ENCODE measurements at regions not wholly inside any gene's neighbourhood (a gene's known extent, or its start where the extent isn't known, plus 50 kb on each side); places are given as distances from the start of the nearest gene placed in this dataset.

DNA sequence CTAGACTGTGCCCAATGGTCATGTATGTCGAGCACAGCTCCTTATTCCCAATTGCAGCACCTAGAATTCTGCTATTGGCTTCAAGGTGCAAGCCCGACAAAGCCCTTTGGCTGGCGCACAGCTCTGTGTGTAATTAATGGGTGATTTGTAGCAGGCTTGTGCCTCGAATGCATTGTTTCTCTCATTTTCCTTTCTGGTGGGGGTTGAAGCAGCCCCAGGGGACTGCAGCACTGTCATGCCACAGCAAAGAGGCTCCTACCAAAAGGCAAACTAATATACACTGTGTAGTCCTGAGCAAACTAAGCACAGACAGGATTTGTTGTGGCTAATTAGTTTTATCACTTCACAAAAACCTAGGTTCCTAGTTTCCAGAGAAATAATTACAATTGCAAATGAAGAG is 898.7 kb downstream of the UQCRFS1 start:
- H3K4me3 ChIP-seq = no peak overlapping the region
- DNase-seq (ENCODE audit: low read depth, low spot score) (no peak), ATAC-seq (no peak), FAIRE-seq (no peak)
- BruUV-seq (replicated peaks) = no TSS peak
- no peak overlapping the region for H2AFZ ChIP-seq (ENCODE audit: control insufficient read depth, low read depth, low read length)
- H3K9me3 ChIP-seq (replicated peaks; ENCODE audit: control insufficient read depth, insufficient read depth, low read length) = no peaks in the 10 kb centered on the region; the same call in 2 of the 3 replicates
- no peaks in the 10 kb centered on the region for H3K36me3 ChIP-seq (ENCODE audit: control insufficient read depth in 2 of 2, insufficient read depth in 2 of 2, low read length in 1 of 2)
- no peak overlapping the region for H3K4me2 ChIP-seq (ENCODE audit: control insufficient read depth, insufficient read depth)
- POLR2A ChIA-PET = no interaction called here
- no peaks in the 10 kb centered on the region for H3K27me3 ChIP-seq (replicated peaks in 1 of 2; ENCODE audit: control insufficient read depth in 2 of 2, insufficient read depth in 2 of 2, low read length in 1 of 2)
- no peak overlapping the region for H3K9ac ChIP-seq (ENCODE audit: control insufficient read depth, insufficient read depth, low read length)
- H3K27ac ChIP-seq (ENCODE audit: control insufficient read depth, insufficient read depth) = no peak overlapping the region
- CTCF ChIA-PET = interaction anchor here (1.9 kb wide), 1 partner anchor 341 kb away, joined by 5 read pairs; no protein-coding TSS in a partner anchor
- H4K20me1 ChIP-seq (ENCODE audit: control insufficient read depth, insufficient read depth) = no peaks in the 10 kb centered on the region
- RAD21 ChIA-PET (ENCODE audit: unreplicated experiment) = no interaction called here
- no peaks in the 10 kb centered on the region for H3K79me2 ChIP-seq (ENCODE audit: control insufficient read depth, insufficient read depth, low read length)
- no peak for TF ChIP-seq POLR2AphosphoS2 (IDR thresholded peaks at IDR 0.05; ENCODE audit: low read depth, low read length)
- TF ChIP-seq, protein P1, sequence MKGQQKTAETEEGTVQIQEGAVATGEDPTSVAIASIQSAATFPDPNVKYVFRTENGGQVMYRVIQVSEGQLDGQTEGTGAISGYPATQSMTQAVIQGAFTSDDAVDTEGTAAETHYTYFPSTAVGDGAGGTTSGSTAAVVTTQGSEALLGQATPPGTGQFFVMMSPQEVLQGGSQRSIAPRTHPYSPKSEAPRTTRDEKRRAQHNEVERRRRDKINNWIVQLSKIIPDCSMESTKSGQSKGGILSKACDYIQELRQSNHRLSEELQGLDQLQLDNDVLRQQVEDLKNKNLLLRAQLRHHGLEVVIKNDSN (IDR thresholded peaks at IDR 0.05; ENCODE audit: borderline replicate concordance, extremely low read length, insufficient read depth, low read depth, low read length) = no peak
- TF ChIP-seq GATAD2B (conservative IDR thresholded peaks at IDR 0.05; ENCODE audit: low read depth) = no peak
- TF ChIP-seq, protein P2, sequence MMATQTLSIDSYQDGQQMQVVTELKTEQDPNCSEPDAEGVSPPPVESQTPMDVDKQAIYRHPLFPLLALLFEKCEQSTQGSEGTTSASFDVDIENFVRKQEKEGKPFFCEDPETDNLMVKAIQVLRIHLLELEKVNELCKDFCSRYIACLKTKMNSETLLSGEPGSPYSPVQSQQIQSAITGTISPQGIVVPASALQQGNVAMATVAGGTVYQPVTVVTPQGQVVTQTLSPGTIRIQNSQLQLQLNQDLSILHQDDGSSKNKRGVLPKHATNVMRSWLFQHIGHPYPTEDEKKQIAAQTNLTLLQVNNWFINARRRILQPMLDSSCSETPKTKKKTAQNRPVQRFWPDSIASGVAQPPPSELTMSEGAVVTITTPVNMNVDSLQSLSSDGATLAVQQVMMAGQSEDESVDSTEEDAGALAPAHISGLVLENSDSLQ (IDR thresholded peaks at IDR 0.05) = no peak
- TF ChIP-seq, protein P3, sequence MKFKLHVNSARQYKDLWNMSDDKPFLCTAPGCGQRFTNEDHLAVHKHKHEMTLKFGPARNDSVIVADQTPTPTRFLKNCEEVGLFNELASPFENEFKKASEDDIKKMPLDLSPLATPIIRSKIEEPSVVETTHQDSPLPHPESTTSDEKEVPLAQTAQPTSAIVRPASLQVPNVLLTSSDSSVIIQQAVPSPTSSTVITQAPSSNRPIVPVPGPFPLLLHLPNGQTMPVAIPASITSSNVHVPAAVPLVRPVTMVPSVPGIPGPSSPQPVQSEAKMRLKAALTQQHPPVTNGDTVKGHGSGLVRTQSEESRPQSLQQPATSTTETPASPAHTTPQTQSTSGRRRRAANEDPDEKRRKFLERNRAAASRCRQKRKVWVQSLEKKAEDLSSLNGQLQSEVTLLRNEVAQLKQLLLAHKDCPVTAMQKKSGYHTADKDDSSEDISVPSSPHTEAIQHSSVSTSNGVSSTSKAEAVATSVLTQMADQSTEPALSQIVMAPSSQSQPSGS (IDR thresholded peaks at IDR 0.05; ENCODE audit: low read length) = no peak
- no peak for TF ChIP-seq JUND (IDR thresholded peaks at IDR 0.05; ENCODE audit: low read depth, low read length)
- TF ChIP-seq MEF2B (IDR thresholded peaks at IDR 0.05; ENCODE audit: partially characterized antibody, poor library complexity, severe bottlenecking) = no peak
- no peak for TF ChIP-seq STAT3 (IDR thresholded peaks at IDR 0.05; ENCODE audit: low read depth, low read length)
- TF ChIP-seq CREM (IDR thresholded peaks at IDR 0.05; ENCODE audit: low read depth) = no peak
- no peak for TF ChIP-seq ZNF207 (IDR thresholded peaks at IDR 0.05; ENCODE audit: borderline replicate concordance)
- TF ChIP-seq SMAD5 (IDR thresholded peaks at IDR 0.05; ENCODE audit: low read depth) = no peak
- TF ChIP-seq, protein P4, sequence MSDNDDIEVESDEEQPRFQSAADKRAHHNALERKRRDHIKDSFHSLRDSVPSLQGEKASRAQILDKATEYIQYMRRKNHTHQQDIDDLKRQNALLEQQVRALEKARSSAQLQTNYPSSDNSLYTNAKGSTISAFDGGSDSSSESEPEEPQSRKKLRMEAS (IDR thresholded peaks at IDR 0.05; ENCODE audit: low read depth, low read length) = no peak
- TF ChIP-seq FOXM1 (IDR thresholded peaks at IDR 0.05; ENCODE audit: low read depth, low read length) = no peak
- no peak for TF ChIP-seq TARDBP (IDR thresholded peaks at IDR 0.05; ENCODE audit: borderline replicate concordance)
- in situ Hi-C loops (cut with MboI) (no loop called here), intact Hi-C loops (cut with micrococcal nuclease; ENCODE audit: unreplicated experiment) (no loop called here)
- SMC1A ChIA-PET (ENCODE audit: uncharacterized antibody, unreplicated experiment) = interaction anchor here (1.1 kb wide), 1 partner anchor 341 kb away, joined by 3 read pairs; no protein-coding TSS in a partner anchor
- 12% methylated on average over 4 of the region's 4 CpGs for WGBS (ENCODE audit: insufficient coverage, insufficient replicate concordance, low lambda C conversion rate, missing lambda C conversion rate)
- H3K4me1 ChIP-seq (ENCODE audit: control insufficient read depth, insufficient read depth, low read length) = no peaks in the 10 kb centered on the region
